ENCODE measurements at regions not wholly inside any gene's neighbourhood (a gene's known extent, or its start where the extent isn't known, plus 50 kb on each side); places are given as distances from the start of the nearest gene placed in this dataset.
A peak's percentile ranks its signal among the peaks of the same experiment; 100 is the strongest.

DNA sequence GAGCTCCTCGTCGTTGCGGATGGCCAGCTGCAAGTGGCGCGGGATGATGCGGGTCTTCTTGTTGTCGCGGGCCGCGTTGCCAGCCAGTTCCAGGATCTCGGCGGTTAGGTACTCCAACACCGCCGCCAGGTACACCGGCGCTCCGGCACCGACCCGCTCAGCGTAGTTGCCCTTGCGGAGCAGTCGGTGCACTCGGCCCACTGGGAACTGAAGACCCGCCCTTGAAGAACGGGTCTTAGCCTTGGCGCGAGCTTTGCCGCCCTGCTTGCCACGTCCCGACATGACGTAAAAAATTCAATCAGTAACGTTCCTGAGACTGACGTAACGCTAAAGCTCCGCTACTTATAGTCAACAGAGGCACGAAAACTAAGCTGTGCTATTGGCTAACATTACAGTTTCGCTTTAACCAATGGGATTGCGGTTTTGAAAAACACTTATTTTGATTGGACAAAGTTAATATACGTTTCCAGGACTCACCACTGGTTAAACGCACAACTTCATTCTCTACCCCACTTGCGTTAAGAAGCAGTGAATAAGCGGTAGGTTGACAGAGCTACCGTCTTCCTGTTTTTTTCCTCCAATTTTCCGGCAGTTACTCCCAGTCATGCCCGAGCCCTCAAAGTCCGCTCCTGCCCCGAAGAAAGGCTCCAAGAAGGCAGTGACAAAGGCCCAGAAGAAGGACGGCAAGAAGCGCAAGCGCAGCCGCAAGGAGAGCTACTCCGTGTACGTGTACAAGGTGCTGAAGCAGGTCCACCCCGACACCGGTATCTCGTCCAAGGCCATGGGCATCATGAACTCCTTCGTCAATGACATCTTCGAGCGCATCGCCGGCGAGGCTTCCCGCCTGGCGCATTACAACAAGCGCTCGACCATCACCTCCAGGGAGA, 73.9 kb downstream of the OR2B2 start (continued):
- TF ChIP-seq, protein P1, sequence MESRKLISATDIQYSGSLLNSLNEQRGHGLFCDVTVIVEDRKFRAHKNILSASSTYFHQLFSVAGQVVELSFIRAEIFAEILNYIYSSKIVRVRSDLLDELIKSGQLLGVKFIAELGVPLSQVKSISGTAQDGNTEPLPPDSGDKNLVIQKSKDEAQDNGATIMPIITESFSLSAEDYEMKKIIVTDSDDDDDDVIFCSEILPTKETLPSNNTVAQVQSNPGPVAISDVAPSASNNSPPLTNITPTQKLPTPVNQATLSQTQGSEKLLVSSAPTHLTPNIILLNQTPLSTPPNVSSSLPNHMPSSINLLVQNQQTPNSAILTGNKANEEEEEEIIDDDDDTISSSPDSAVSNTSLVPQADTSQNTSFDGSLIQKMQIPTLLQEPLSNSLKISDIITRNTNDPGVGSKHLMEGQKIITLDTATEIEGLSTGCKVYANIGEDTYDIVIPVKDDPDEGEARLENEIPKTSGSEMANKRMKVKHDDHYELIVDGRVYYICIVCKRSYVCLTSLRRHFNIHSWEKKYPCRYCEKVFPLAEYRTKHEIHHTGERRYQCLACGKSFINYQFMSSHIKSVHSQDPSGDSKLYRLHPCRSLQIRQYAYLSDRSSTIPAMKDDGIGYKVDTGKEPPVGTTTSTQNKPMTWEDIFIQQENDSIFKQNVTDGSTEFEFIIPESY (IDR thresholded peaks at IDR 0.05), result peak; percentile 70
- TF ChIP-seq, protein P2, sequence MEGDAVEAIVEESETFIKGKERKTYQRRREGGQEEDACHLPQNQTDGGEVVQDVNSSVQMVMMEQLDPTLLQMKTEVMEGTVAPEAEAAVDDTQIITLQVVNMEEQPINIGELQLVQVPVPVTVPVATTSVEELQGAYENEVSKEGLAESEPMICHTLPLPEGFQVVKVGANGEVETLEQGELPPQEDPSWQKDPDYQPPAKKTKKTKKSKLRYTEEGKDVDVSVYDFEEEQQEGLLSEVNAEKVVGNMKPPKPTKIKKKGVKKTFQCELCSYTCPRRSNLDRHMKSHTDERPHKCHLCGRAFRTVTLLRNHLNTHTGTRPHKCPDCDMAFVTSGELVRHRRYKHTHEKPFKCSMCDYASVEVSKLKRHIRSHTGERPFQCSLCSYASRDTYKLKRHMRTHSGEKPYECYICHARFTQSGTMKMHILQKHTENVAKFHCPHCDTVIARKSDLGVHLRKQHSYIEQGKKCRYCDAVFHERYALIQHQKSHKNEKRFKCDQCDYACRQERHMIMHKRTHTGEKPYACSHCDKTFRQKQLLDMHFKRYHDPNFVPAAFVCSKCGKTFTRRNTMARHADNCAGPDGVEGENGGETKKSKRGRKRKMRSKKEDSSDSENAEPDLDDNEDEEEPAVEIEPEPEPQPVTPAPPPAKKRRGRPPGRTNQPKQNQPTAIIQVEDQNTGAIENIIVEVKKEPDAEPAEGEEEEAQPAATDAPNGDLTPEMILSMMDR (IDR thresholded peaks at IDR 0.05; ENCODE audit: low read depth, low read length, missing input control), result no peak
- TF ChIP-seq HNF4G (IDR thresholded peaks at IDR 0.05) (no peak), MAX (IDR thresholded peaks at IDR 0.05) (peak; percentile 59), RXRA (IDR thresholded peaks at IDR 0.05) (peak; percentile 6 to 36), RAD21 (IDR thresholded peaks at IDR 0.05) (no peak)
- TF ChIP-seq, protein P3, sequence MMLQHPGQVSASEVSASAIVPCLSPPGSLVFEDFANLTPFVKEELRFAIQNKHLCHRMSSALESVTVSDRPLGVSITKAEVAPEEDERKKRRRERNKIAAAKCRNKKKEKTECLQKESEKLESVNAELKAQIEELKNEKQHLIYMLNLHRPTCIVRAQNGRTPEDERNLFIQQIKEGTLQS (IDR thresholded peaks at IDR 0.05), result no peak

DNA sequence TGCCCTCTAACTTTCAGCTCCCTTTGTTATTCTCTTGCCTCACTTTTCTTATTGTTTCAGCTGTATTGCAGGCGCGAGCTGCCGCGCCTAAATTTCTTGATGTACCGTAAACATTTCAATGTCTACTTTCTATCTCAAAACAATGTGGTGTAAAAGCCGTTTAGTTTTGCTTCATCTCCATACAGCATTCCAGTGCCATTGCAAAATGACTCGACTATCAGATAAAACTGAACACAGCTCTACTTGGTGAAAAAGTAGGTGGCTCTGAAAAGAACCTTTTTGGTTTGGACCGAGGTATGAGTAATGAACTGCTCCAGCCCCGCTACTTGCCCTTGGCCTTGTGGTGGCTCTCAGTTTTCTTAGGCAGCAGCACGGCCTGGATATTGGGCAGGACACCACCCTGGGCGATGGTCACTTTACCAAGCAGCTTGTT, 74.6 kb downstream of the OR2B2 start:
- Histone ChIP-seq H3K36me3 (ENCODE audit: control insufficient read depth in 4 of 4, insufficient read depth in 3 of 4, low read depth in 1 of 4, low read length in 3 of 4) (peaks cover 0 to 3% (median 0%) of the 10 kb centered on the region in 4 donors), H3K27ac (ENCODE audit: low read depth in 1 of 2, low read length in 2 of 2) (peak overlapping the region; percentile 99), H3K4me1 (ENCODE audit: control insufficient read depth in 4 of 4, insufficient read depth in 4 of 4, low read length in 3 of 4) (peaks cover 0 to 28% (median 9%) of the 10 kb centered on the region in 4 donors), H3K9ac (ENCODE audit: low read depth in 1 of 2, low read length in 2 of 2) (peak overlapping the region; percentile 94 to 99), H3K4me3 (ENCODE audit: low read depth in 1 of 3, low read length in 3 of 3) (peak overlapping the region; percentile 57 to 87 (median 80)), H3K27me3 (ENCODE audit: control insufficient read depth in 4 of 4, insufficient read depth in 4 of 4, low read length in 3 of 4) (no peaks in the 10 kb centered on the region), H3K9me3 (ENCODE audit: control insufficient read depth in 4 of 4, low read length in 3 of 4) (no peaks in the 10 kb centered on the region)
- DNase-seq (ENCODE audit: low spot score), result no peak
- TF ChIP-seq YY1 (IDR thresholded peaks at IDR 0.05) (no peak), FOXA2 (IDR thresholded peaks at IDR 0.05) (no peak), GABPA (IDR thresholded peaks at IDR 0.05 in 1 of 2, conservative IDR thresholded peaks at IDR 0.05 in 1 of 2) (no peak), RXRA (IDR thresholded peaks at IDR 0.05) (no peak), NR2F2 (IDR thresholded peaks at IDR 0.05) (no peak), MAX (IDR thresholded peaks at IDR 0.05) (no peak), RAD21 (IDR thresholded peaks at IDR 0.05) (no peak)
- TF ChIP-seq, protein P4, sequence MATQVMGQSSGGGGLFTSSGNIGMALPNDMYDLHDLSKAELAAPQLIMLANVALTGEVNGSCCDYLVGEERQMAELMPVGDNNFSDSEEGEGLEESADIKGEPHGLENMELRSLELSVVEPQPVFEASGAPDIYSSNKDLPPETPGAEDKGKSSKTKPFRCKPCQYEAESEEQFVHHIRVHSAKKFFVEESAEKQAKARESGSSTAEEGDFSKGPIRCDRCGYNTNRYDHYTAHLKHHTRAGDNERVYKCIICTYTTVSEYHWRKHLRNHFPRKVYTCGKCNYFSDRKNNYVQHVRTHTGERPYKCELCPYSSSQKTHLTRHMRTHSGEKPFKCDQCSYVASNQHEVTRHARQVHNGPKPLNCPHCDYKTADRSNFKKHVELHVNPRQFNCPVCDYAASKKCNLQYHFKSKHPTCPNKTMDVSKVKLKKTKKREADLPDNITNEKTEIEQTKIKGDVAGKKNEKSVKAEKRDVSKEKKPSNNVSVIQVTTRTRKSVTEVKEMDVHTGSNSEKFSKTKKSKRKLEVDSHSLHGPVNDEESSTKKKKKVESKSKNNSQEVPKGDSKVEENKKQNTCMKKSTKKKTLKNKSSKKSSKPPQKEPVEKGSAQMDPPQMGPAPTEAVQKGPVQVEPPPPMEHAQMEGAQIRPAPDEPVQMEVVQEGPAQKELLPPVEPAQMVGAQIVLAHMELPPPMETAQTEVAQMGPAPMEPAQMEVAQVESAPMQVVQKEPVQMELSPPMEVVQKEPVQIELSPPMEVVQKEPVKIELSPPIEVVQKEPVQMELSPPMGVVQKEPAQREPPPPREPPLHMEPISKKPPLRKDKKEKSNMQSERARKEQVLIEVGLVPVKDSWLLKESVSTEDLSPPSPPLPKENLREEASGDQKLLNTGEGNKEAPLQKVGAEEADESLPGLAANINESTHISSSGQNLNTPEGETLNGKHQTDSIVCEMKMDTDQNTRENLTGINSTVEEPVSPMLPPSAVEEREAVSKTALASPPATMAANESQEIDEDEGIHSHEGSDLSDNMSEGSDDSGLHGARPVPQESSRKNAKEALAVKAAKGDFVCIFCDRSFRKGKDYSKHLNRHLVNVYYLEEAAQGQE (IDR thresholded peaks at IDR 0.05), result no peak
- TF ChIP-seq, protein P2 (IDR thresholded peaks at IDR 0.05; ENCODE audit: low read depth, low read length, missing input control), result no peak
- TF ChIP-seq, protein P3 (IDR thresholded peaks at IDR 0.05), result no peak
- under 1% methylated on average over 11 of the region's 11 CpGs for WGBS
